Karpas-422 (cell line): ENCODE measurements at regions not wholly inside any gene's neighbourhood (a gene's known extent, or its start where the extent isn't known, plus 50 kb on each side); places are given as distances from the start of the nearest gene placed in this dataset.

Experiments used
- DNase-seq: peaks from one replicate; pipeline ENCODE4 v3.0.0-alpha.2; 2015
- H2AFZ ChIP-seq: fragments of 200-600 bp; sonication (generic); 2 replicates; pipeline ENCODE4 v1.6.1; 2014; ENCODE audit warnings: antibody characterized with exemption, low read length, mixed read lengths
- H3K27ac ChIP-seq: fragments of 200-600 bp; sonication (generic); 2 replicates; pipeline ENCODE4 v1.5.1; 2014; ENCODE audit warnings: mild to moderate bottlenecking, low read length, moderate library complexity
- H3K27me3 ChIP-seq: fragments of 200-600 bp; sonication (generic); 2 replicates; pipeline ENCODE4 v1.6.1; 2014; ENCODE audit warnings: low read length, mixed read lengths
- H3K36me3 ChIP-seq: fragments of 200-600 bp; sonication (generic); 2 replicates; pipeline ENCODE4 v1.6.1; 2014; ENCODE audit warnings: low read length, mixed read lengths; ENCODE audit not compliant: insufficient read depth
- H3K4me1 ChIP-seq: fragments of 200-600 bp; sonication (generic); 2 replicates; pipeline ENCODE4 v1.6.1; 2014; ENCODE audit warnings: mild to moderate bottlenecking, low read length, mixed read lengths
- H3K4me2 ChIP-seq: fragments of 200-600 bp; sonication (generic); 2 replicates; pipeline ENCODE4 v1.6.1; 2014; ENCODE audit warnings: low read length, low read depth, mild to moderate bottlenecking; ENCODE audit not compliant: poor library complexity, severe bottlenecking
- H3K4me3 ChIP-seq: fragments of 200-600 bp; sonication (generic); 2 replicates; pipeline ENCODE4 v1.5.1; 2014; ENCODE audit warnings: mild to moderate bottlenecking, antibody characterized with exemption, low read length, mixed read lengths
- H3K79me2 ChIP-seq: fragments of 200-600 bp; sonication (generic); 2 replicates; pipeline ENCODE4 v1.6.1; 2014; ENCODE audit warnings: mild to moderate bottlenecking, low read length, mixed read lengths
- H3K9ac ChIP-seq: fragments of 200-600 bp; sonication (generic); 2 replicates; pipeline ENCODE4 v1.6.0; 2014; ENCODE audit warnings: low read length
- H3K9me2 ChIP-seq: fragments of 200-600 bp; sonication (generic), shearing (Covaris generic); replicated peaks from 2 replicates; pipeline ENCODE4 v1.6.0; 2014; ENCODE audit warnings: mild to moderate bottlenecking, low read length, moderate library complexity; ENCODE audit not compliant: insufficient read depth
- H3K9me3 ChIP-seq: fragments of 300-700, 200-600 bp; sonication (generic); 2 replicates; pipeline ENCODE4 v1.6.1; 2014; ENCODE audit warnings: low read length, mixed read lengths
- H4K20me1 ChIP-seq: fragments of 200-600 bp; sonication (generic); 2 replicates; pipeline ENCODE4 v1.6.1; 2014; ENCODE audit warnings: mild to moderate bottlenecking, antibody characterized with exemption, low read length, low read depth; ENCODE audit not compliant: insufficient read depth

GRCh38 chr1:219289171-219289570 is 115.5 kb downstream of the LYPLAL1 start:
- H3K36me3 ChIP-seq, result no peaks in the 10 kb centered on the region
- no peaks in the 10 kb centered on the region for H3K79me2 ChIP-seq
- no peaks in the 10 kb centered on the region for H3K9me3 ChIP-seq
- H3K4me3 ChIP-seq, result no peak overlapping the region
- H2AFZ ChIP-seq, result no peak overlapping the region
- H3K9me2 ChIP-seq, result no peaks in the 10 kb centered on the region
- no peak overlapping the region for H3K9ac ChIP-seq
- DNase-seq, result no peak
- no peak overlapping the region for H3K4me2 ChIP-seq
- no peaks in the 10 kb centered on the region for H3K27me3 ChIP-seq
- no peak overlapping the region for H3K27ac ChIP-seq
- H3K4me1 ChIP-seq, result no peaks in the 10 kb centered on the region
- H4K20me1 ChIP-seq, result no peaks in the 10 kb centered on the region

- Histone ChIP-seq H3K9me2 (no peaks in the 10 kb centered on the region), H3K27ac (no peak overlapping the region), H2AFZ (no peak overlapping the region), H4K20me1 (no peaks in the 10 kb centered on the region), H3K9me3 (no peaks in the 10 kb centered on the region), H3K36me3 (no peaks in the 10 kb centered on the region), H3K4me1 (no peaks in the 10 kb centered on the region), H3K4me2 (no peak overlapping the region), H3K4me3 (no peak overlapping the region), H3K9ac (no peak overlapping the region), H3K79me2 (no peaks in the 10 kb centered on the region), H3K27me3 (no peaks in the 10 kb centered on the region)
- DNase-seq, result no peak
These were observed 109.9 kb downstream of the LYPLAL1 start for GRCh38 chr1:219283541-219283940.

GRCh38 chr1:219281831-219282230 is 108.2 kb downstream of the LYPLAL1 start:
- H3K27me3 ChIP-seq, result no peaks in the 10 kb centered on the region
- no peak for DNase-seq
- H3K4me3 ChIP-seq, result no peak overlapping the region
- no peak overlapping the region for H3K27ac ChIP-seq
- no peaks in the 10 kb centered on the region for H3K36me3 ChIP-seq
- H2AFZ ChIP-seq, result no peak overlapping the region
- H3K9me2 ChIP-seq, result no peaks in the 10 kb centered on the region
- no peaks in the 10 kb centered on the region for H3K4me1 ChIP-seq
- H3K9ac ChIP-seq, result no peak overlapping the region
- no peaks in the 10 kb centered on the region for H4K20me1 ChIP-seq
- no peaks in the 10 kb centered on the region for H3K9me3 ChIP-seq
- H3K4me2 ChIP-seq, result no peak overlapping the region
- H3K79me2 ChIP-seq, result no peaks in the 10 kb centered on the region

- no peaks in the 10 kb centered on the region for H3K9me3 ChIP-seq
- no peak overlapping the region for H3K4me3 ChIP-seq
- H3K9ac ChIP-seq, result no peak overlapping the region
- no peaks in the 10 kb centered on the region for H3K9me2 ChIP-seq
- no peak overlapping the region for H3K4me2 ChIP-seq
- H3K27ac ChIP-seq, result no peak overlapping the region
- H4K20me1 ChIP-seq, result no peaks in the 10 kb centered on the region
- no peaks in the 10 kb centered on the region for H3K27me3 ChIP-seq
- DNase-seq, result no peak
- no peak overlapping the region for H2AFZ ChIP-seq
- H3K36me3 ChIP-seq, result no peaks in the 10 kb centered on the region
- H3K79me2 ChIP-seq, result no peaks in the 10 kb centered on the region
- H3K4me1 ChIP-seq, result no peaks in the 10 kb centered on the region
These were observed 105.5 kb downstream of the LYPLAL1 start for GRCh38 chr1:219279017-219279770.

- Histone ChIP-seq H3K9me2 (no peaks in the 10 kb centered on the region), H3K4me2 (no peak overlapping the region), H3K4me1 (no peaks in the 10 kb centered on the region), H3K36me3 (no peaks in the 10 kb centered on the region), H3K27me3 (no peaks in the 10 kb centered on the region), H3K9ac (no peak overlapping the region), H3K79me2 (no peaks in the 10 kb centered on the region), H4K20me1 (no peaks in the 10 kb centered on the region), H3K27ac (no peak overlapping the region), H2AFZ (no peak overlapping the region), H3K9me3 (no peaks in the 10 kb centered on the region), H3K4me3 (no peak overlapping the region)
- no peak for DNase-seq
These were observed 104.6 kb downstream of the LYPLAL1 start for GRCh38 chr1:219278288-219278687.

GRCh38 chr1:219277304-219278105 is 103.8 kb downstream of the LYPLAL1 start:
- no peaks in the 10 kb centered on the region for H3K9me3 ChIP-seq
- no peak for DNase-seq
- H3K4me2 ChIP-seq, result no peak overlapping the region
- H2AFZ ChIP-seq, result no peak overlapping the region
- H4K20me1 ChIP-seq, result no peaks in the 10 kb centered on the region
- H3K9ac ChIP-seq, result no peak overlapping the region
- H3K36me3 ChIP-seq, result no peaks in the 10 kb centered on the region
- H3K27ac ChIP-seq, result no peak overlapping the region
- H3K4me1 ChIP-seq, result no peaks in the 10 kb centered on the region
- no peak overlapping the region for H3K4me3 ChIP-seq
- H3K79me2 ChIP-seq, result no peaks in the 10 kb centered on the region
- no peaks in the 10 kb centered on the region for H3K9me2 ChIP-seq
- H3K27me3 ChIP-seq, result no peaks in the 10 kb centered on the region

GRCh38 chr1:219276049-219276738 is 102.5 kb downstream of the LYPLAL1 start:
- no peak overlapping the region for H2AFZ ChIP-seq
- no peaks in the 10 kb centered on the region for H3K4me1 ChIP-seq
- H3K4me3 ChIP-seq, result no peak overlapping the region
- H3K9me2 ChIP-seq, result no peaks in the 10 kb centered on the region
- no peaks in the 10 kb centered on the region for H3K36me3 ChIP-seq
- no peak overlapping the region for H3K27ac ChIP-seq
- no peaks in the 10 kb centered on the region for H3K79me2 ChIP-seq
- no peak overlapping the region for H3K9ac ChIP-seq
- no peaks in the 10 kb centered on the region for H4K20me1 ChIP-seq
- DNase-seq, result no peak
- H3K9me3 ChIP-seq, result no peaks in the 10 kb centered on the region
- H3K4me2 ChIP-seq, result no peak overlapping the region
- H3K27me3 ChIP-seq, result no peaks in the 10 kb centered on the region

GRCh38 chr1:219273088-219273686 is 99.5 kb downstream of the LYPLAL1 start:
- Histone ChIP-seq H3K9me3 (no peaks in the 10 kb centered on the region), H3K27me3 (no peaks in the 10 kb centered on the region)

More at GRCh38 chr1:219273088-219273686, 99.5 kb downstream of the LYPLAL1 start:
- Histone ChIP-seq H3K9ac (no peak overlapping the region), H2AFZ (no peak overlapping the region), H3K79me2 (no peaks in the 10 kb centered on the region), H3K36me3 (no peaks in the 10 kb centered on the region), H3K4me3 (no peak overlapping the region), H3K9me2 (no peaks in the 10 kb centered on the region), H3K27ac (no peak overlapping the region), H3K4me1 (peaks cover 24% of the 10 kb centered on the region), H4K20me1 (no peaks in the 10 kb centered on the region), H3K4me2 (no peak overlapping the region)
- no peak for DNase-seq
